ENCODE measurements at regions not wholly inside any gene's neighbourhood (a gene's known extent, or its start where the extent isn't known, plus 50 kb on each side); places are given as distances from the start of the nearest gene placed in this dataset.

- DNase-seq (ENCODE audit: low spot score), result no peak
- intact Hi-C loops (cut with DNase I), result no loop called here
Measured at GRCh38 chr12:33669349-33669748, 229.7 kb upstream of the SYT10 start.

- intact Hi-C loops (cut with DNase I), result no loop called here
- DNase-seq (ENCODE audit: low spot score), result no peak
Measured at GRCh38 chr12:33670284-33670683, 230.7 kb upstream of the SYT10 start.

GRCh38 chr12:33671676-33672075, 232.1 kb upstream of the SYT10 start:
- intact Hi-C loops (cut with DNase I), result no loop called here
- DNase-seq (ENCODE audit: low spot score), result no peak

- no peak for DNase-seq (ENCODE audit: low spot score)
- intact Hi-C loops (cut with DNase I), result no loop called here
Measured at GRCh38 chr12:33672836-33673577, 233.4 kb upstream of the SYT10 start.

GRCh38 chr12:33676866-33677265, 237.2 kb upstream of the SYT10 start:
- intact Hi-C loops (cut with DNase I), result no loop called here
- DNase-seq (ENCODE audit: low spot score), result no peak

- intact Hi-C loops (cut with DNase I), result no loop called here
- DNase-seq (ENCODE audit: low spot score), result no peak
Measured at GRCh38 chr12:33678221-33678964, 238.8 kb upstream of the SYT10 start.

- intact Hi-C loops (cut with DNase I), result no loop called here
- DNase-seq (ENCODE audit: low spot score), result no peak
Measured at GRCh38 chr12:33690562-33690961, 250.9 kb upstream of the SYT10 start.

- intact Hi-C loops (cut with DNase I), result no loop called here
Measured at GRCh38 chr12:33703221-33703620, 263.6 kb upstream of the SYT10 start.

GRCh38 chr12:33706927-33707326, 267.3 kb upstream of the SYT10 start:
- intact Hi-C loops (cut with DNase I), result no loop called here
- no peak for DNase-seq (ENCODE audit: low spot score)

More at GRCh38 chr12:33703221-33703620, 263.6 kb upstream of the SYT10 start:
- DNase-seq (ENCODE audit: low spot score), result no peak

- intact Hi-C loops (cut with DNase I), result no loop called here
- no peak for DNase-seq (ENCODE audit: low spot score)
Measured at GRCh38 chr12:33708935-33709334, 269.3 kb upstream of the SYT10 start.

- intact Hi-C loops (cut with DNase I), result no loop called here
Measured at GRCh38 chr12:33710548-33710947, 270.9 kb upstream of the SYT10 start.

GRCh38 chr12:33718631-33719030, 279.0 kb upstream of the SYT10 start:
- intact Hi-C loops (cut with DNase I), result no loop called here
- no peak for DNase-seq (ENCODE audit: low spot score)

More at GRCh38 chr12:33710548-33710947, 270.9 kb upstream of the SYT10 start:
- no peak for DNase-seq (ENCODE audit: low spot score)

GRCh38 chr12:33721561-33721960, 281.9 kb upstream of the SYT10 start:
- intact Hi-C loops (cut with DNase I), result no loop called here
- no peak for DNase-seq (ENCODE audit: low spot score)

GRCh38 chr12:33724867-33725266, 285.2 kb upstream of the SYT10 start:
- intact Hi-C loops (cut with DNase I), result no loop called here
- DNase-seq (ENCODE audit: low spot score), result no peak

- no peak for DNase-seq (ENCODE audit: low spot score)
- intact Hi-C loops (cut with DNase I), result no loop called here
Measured at GRCh38 chr12:33734871-33735270, 287.4 kb upstream of the ALG10 start.

- intact Hi-C loops (cut with DNase I), result no loop called here
- DNase-seq (ENCODE audit: low spot score), result no peak
Measured at GRCh38 chr12:33752854-33753253, 269.4 kb upstream of the ALG10 start.

GRCh38 chr12:33757701-33758100, 264.6 kb upstream of the ALG10 start:
- intact Hi-C loops (cut with DNase I), result no loop called here
- no peak for DNase-seq (ENCODE audit: low spot score)

GRCh38 chr12:33759279-33759678, 263.0 kb upstream of the ALG10 start:
- intact Hi-C loops (cut with DNase I), result no loop called here
- no peak for DNase-seq (ENCODE audit: low spot score)

- DNase-seq (ENCODE audit: low spot score), result no peak
- intact Hi-C loops (cut with DNase I), result no loop called here
Measured at GRCh38 chr12:33763331-33763730, 259.0 kb upstream of the ALG10 start.

- DNase-seq (ENCODE audit: low spot score), result no peak
- intact Hi-C loops (cut with DNase I), result no loop called here
Measured at GRCh38 chr12:33770652-33771051, 251.6 kb upstream of the ALG10 start.

GRCh38 chr12:33771889-33772288, 250.4 kb upstream of the ALG10 start:
- intact Hi-C loops (cut with DNase I), result no loop called here
- no peak for DNase-seq (ENCODE audit: low spot score)

All from posterior vena cava (tissue), 2 donors.